ENCODE measurements at regions not wholly inside any gene's neighbourhood (a gene's known extent, or its start where the extent isn't known, plus 50 kb on each side); places are given as distances from the start of the nearest gene placed in this dataset.

GRCh38 chr5:164170814-164171213 lies 665.4 kb downstream of the MAT2B start:
- Histone ChIP-seq H3K9me1 (ENCODE audit: control insufficient read depth, extremely low read depth, insufficient read depth, low read length) (no peaks in the 10 kb centered on the region), H3K79me2 (ENCODE audit: control insufficient read depth, insufficient read depth, low read length) (no peaks in the 10 kb centered on the region), H3K4me1 (ENCODE audit: control insufficient read depth, extremely low read depth, insufficient read depth, low read length) (no peaks in the 10 kb centered on the region), H3K36me3 (ENCODE audit: control insufficient read depth in 2 of 2, extremely low read depth in 1 of 2, insufficient read depth in 2 of 2, low read length in 2 of 2) (no peaks in the 10 kb centered on the region), H4K20me1 (ENCODE audit: control insufficient read depth, extremely low read depth, insufficient read depth, low read length) (no peaks in the 10 kb centered on the region), H3K27me3 (ENCODE audit: control insufficient read depth, extremely low read depth, insufficient read depth, low read length) (no peaks in the 10 kb centered on the region), H3K27ac (ENCODE audit: control insufficient read depth, insufficient read depth, low read length) (no peak overlapping the region), H2AFZ (ENCODE audit: control insufficient read depth, low read length) (no peak overlapping the region), H3K4me2 (ENCODE audit: control insufficient read depth, extremely low read depth, insufficient read depth, low read depth, low read length) (no peak overlapping the region), H3K9me3 (ENCODE audit: control insufficient read depth, low read depth, low read length) (no peaks in the 10 kb centered on the region), H3K9ac (ENCODE audit: control insufficient read depth, extremely low read depth, insufficient read depth, low read length) (no peak overlapping the region), H3K4me3 (ENCODE audit: control insufficient read depth in 2 of 3, extremely low read depth in 1 of 3, insufficient read depth in 2 of 3, low read depth in 1 of 3, low read length in 3 of 3) (no peak overlapping the region)
- no peak for TF ChIP-seq EZH2 (IDR thresholded peaks at IDR 0.05; ENCODE audit: low read length)
- TF ChIP-seq CTCF (optimal IDR thresholded peaks at IDR 0.05 in 1 of 3, IDR thresholded peaks at IDR 0.05 in 1 of 3, conservative IDR thresholded peaks at IDR 0.05 in 1 of 3; ENCODE audit: extremely low read depth in 1 of 3, insufficient read depth in 2 of 3, low read length in 3 of 3), result no peak
- FAIRE-seq (no peak), DNase-seq (ENCODE audit: low read depth, low spot score) (no peak)
- dilution Hi-C loops (cut with MboI; ENCODE audit: extremely low pct_ligation_motif_present, low sequenced_read_pairs), result no loop called here

GRCh38 chr5:164175083-164175482 lies 669.7 kb downstream of the MAT2B start:
- FAIRE-seq (no peak), DNase-seq (ENCODE audit: low read depth, low spot score) (no peak)
- no peaks in the 10 kb centered on the region for H3K36me3 ChIP-seq (ENCODE audit: control insufficient read depth in 2 of 2, extremely low read depth in 1 of 2, insufficient read depth in 2 of 2, low read length in 2 of 2)
- H4K20me1 ChIP-seq (ENCODE audit: control insufficient read depth, extremely low read depth, insufficient read depth, low read length), result no peaks in the 10 kb centered on the region
- H3K4me3 ChIP-seq (ENCODE audit: control insufficient read depth in 2 of 3, extremely low read depth in 1 of 3, insufficient read depth in 2 of 3, low read depth in 1 of 3, low read length in 3 of 3), result no peak overlapping the region
- H3K4me1 ChIP-seq (ENCODE audit: control insufficient read depth, extremely low read depth, insufficient read depth, low read length), result no peaks in the 10 kb centered on the region
- H3K27ac ChIP-seq (ENCODE audit: control insufficient read depth, insufficient read depth, low read length), result no peak overlapping the region
- no peak overlapping the region for H2AFZ ChIP-seq (ENCODE audit: control insufficient read depth, low read length)
- H3K27me3 ChIP-seq (ENCODE audit: control insufficient read depth, extremely low read depth, insufficient read depth, low read length), result no peaks in the 10 kb centered on the region
- no peaks in the 10 kb centered on the region for H3K79me2 ChIP-seq (ENCODE audit: control insufficient read depth, insufficient read depth, low read length)
- H3K9ac ChIP-seq (ENCODE audit: control insufficient read depth, extremely low read depth, insufficient read depth, low read length), result no peak overlapping the region
- H3K9me1 ChIP-seq (ENCODE audit: control insufficient read depth, extremely low read depth, insufficient read depth, low read length), result no peaks in the 10 kb centered on the region
- no peaks in the 10 kb centered on the region for H3K9me3 ChIP-seq (ENCODE audit: control insufficient read depth, low read depth, low read length)
- TF ChIP-seq CTCF (optimal IDR thresholded peaks at IDR 0.05 in 1 of 3, IDR thresholded peaks at IDR 0.05 in 1 of 3, conservative IDR thresholded peaks at IDR 0.05 in 1 of 3; ENCODE audit: extremely low read depth in 1 of 3, insufficient read depth in 2 of 3, low read length in 3 of 3), result no peak
- no peak for TF ChIP-seq EZH2 (IDR thresholded peaks at IDR 0.05; ENCODE audit: low read length)
- dilution Hi-C loops (cut with MboI; ENCODE audit: extremely low pct_ligation_motif_present, low sequenced_read_pairs), result no loop called here
- no peak overlapping the region for H3K4me2 ChIP-seq (ENCODE audit: control insufficient read depth, extremely low read depth, insufficient read depth, low read depth, low read length)

Data from keratinocyte (primary cell).